Urinary bladder (tissue), 3 donors: ENCODE measurements at regions not wholly inside any gene's neighbourhood (a gene's known extent, or its start where the extent isn't known, plus 50 kb on each side); places are given as distances from the start of the nearest gene placed in this dataset.

ENCODE experiments used
- DNase-seq: peaks from one replicate; pipeline ENCODE4 v3.0.0-alpha.2; 2015; ENCODE audit errors: extremely low spot score
- H3K27ac ChIP-seq: one replicate; pipeline ENCODE4 v1.5.1; 2013; ENCODE audit warnings: low read depth, mild to moderate bottlenecking, moderate library complexity
- H3K36me3 ChIP-seq: one replicate; pipeline ENCODE4 v1.6.1; 2013; ENCODE audit warnings: mild to moderate bottlenecking, moderate library complexity; ENCODE audit not compliant: insufficient read depth
- H3K4me1 ChIP-seq: one replicate; pipeline ENCODE4 v1.6.1; 2013; ENCODE audit warnings: mild to moderate bottlenecking, moderate library complexity; ENCODE audit not compliant: insufficient read depth
- H3K4me3 ChIP-seq: one replicate; pipeline ENCODE4 v1.5.1; 2013; ENCODE audit warnings: low read depth, low read length
- WGBS: extraction: QIAGEN DNeasy Blood & Tissue Kit; methylation state at CpG from one replicate; pipeline ENCODE4 v1.1.7; 2013; 5-methylcytosine and 5-hydroxymethylcytosine counted together
- donor health status: healthy with polysubstance abuse.
- donor health status: healthy.

- Histone ChIP-seq H3K27ac (no peak overlapping the region), H3K36me3 (no peaks in the 10 kb centered on the region), H3K4me3 (no peak overlapping the region), H3K4me1 (no peaks in the 10 kb centered on the region)
- no peak for DNase-seq
Measured at GRCh38 chr2:53379547-53379946, 388.1 kb upstream of the CHAC2 start.

DNA sequence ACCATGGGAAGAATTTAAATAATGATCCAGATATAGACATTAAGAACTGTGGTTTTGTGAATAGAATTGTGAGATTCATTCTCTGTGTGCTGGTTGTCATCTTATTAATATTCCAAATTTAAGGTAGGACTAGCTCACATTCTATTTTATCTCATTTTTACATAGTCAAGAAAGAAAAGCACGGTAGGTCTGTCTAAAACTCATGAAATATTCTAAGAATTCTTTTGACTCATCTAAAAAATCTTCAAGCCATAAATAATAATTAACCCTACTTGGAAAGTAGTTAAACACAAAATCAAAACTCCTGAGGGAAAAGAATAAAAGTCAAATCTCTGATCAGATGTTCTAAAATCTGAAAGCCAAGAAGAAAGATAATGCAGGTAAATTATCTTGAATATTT, 388.8 kb upstream of the CHAC2 start:
- Histone ChIP-seq H3K4me3 (no peak overlapping the region), H3K36me3 (no peaks in the 10 kb centered on the region), H3K4me1 (no peaks in the 10 kb centered on the region), H3K27ac (no peak overlapping the region)
- 71% methylated on average over 1 of the region's 1 CpG for WGBS
- no peak for DNase-seq

GRCh38 chr2:53373126-53373525, 394.5 kb upstream of the CHAC2 start:
- 90% methylated on average over 1 of the region's 1 CpG for WGBS
- H3K4me1 ChIP-seq: no peaks in the 10 kb centered on the region

GRCh38 chr2:53366543-53366942, 401.1 kb upstream of the CHAC2 start:
- Histone ChIP-seq H3K27ac (no peak overlapping the region), H3K4me3 (no peak overlapping the region), H3K4me1 (no peaks in the 10 kb centered on the region), H3K36me3 (no peaks in the 10 kb centered on the region)
- WGBS: 46% methylated on average over 3 of the region's 3 CpGs
- no peak for DNase-seq

More at GRCh38 chr2:53373126-53373525, 394.5 kb upstream of the CHAC2 start:
- no peak overlapping the region for H3K27ac ChIP-seq
- no peak overlapping the region for H3K4me3 ChIP-seq
- no peak for DNase-seq
- H3K36me3 ChIP-seq: no peaks in the 10 kb centered on the region

- Histone ChIP-seq H3K27ac (no peak overlapping the region), H3K4me3 (no peak overlapping the region), H3K36me3 (no peaks in the 10 kb centered on the region), H3K4me1 (no peaks in the 10 kb centered on the region)
- no peak for DNase-seq
- 83% methylated on average over 2 of the region's 2 CpGs for WGBS
Measured at GRCh38 chr2:53362934-53363333, 404.7 kb upstream of the CHAC2 start.

- Histone ChIP-seq H3K36me3 (no peaks in the 10 kb centered on the region), H3K27ac (no peak overlapping the region), H3K4me1 (no peaks in the 10 kb centered on the region), H3K4me3 (no peak overlapping the region)
- no peak for DNase-seq
- 96% methylated on average over 26 of the region's 26 CpGs for WGBS
Measured at GRCh38 chr2:53356291-53356905, 411.2 kb upstream of the CHAC2 start.

DNA sequence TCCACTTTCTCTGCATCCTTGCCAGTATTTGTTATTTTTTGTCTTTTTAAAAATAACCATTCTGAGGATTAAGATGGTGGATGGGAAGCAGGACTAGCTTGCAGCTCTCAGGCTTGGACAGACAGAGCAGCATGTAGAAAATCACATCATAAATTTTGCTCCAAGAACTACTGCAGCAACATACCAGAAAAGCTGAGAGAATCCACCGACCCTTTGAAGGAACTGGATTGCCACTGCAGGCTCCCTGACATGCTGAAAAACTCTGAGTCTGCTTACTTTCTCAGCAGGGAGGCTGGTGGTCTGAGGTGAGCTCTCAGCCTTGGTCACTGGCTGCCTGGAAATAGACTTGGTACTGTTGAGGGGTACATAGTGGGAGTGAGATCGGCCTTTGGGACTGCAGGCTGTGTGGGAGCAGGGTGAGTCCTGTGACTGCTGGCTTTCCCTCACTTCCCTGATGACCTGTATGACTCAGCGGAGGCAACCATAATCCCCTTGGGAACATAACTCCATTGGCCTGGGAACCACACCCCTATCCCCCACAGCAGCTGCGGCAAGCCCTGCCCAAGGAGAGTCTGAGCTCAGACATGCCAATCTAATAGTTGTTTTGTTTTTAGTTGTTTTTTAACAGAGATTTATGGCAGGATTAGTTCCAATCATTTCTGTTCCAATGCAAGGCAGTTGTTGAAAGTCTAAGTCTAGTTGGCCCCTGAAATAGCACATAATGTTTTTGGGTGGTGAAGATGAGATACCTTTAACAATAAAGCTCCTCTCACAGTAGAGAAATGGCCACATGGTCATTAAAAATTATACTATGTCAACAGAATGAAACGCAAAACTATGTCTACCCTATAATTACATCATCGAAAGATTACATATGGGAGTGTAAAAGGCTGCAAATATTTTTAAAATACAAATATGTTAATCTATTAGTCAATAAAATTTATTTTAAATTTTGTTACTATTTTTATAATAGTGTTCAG, 414.2 kb upstream of the CHAC2 start:
- H3K4me1 ChIP-seq: no peaks in the 10 kb centered on the region
- DNase-seq: no peak
- 80% methylated on average over 6 of the region's 6 CpGs for WGBS
- no peaks in the 10 kb centered on the region for H3K36me3 ChIP-seq
- H3K27ac ChIP-seq: no peak overlapping the region
- no peak overlapping the region for H3K4me3 ChIP-seq

- no peak for DNase-seq
- H3K27ac ChIP-seq: no peak overlapping the region
- WGBS: 80% methylated on average over 3 of the region's 3 CpGs
- H3K36me3 ChIP-seq: no peaks in the 10 kb centered on the region
- H3K4me3 ChIP-seq: no peak overlapping the region
- H3K4me1 ChIP-seq: no peaks in the 10 kb centered on the region
Measured at GRCh38 chr2:53347269-53347668, 420.3 kb upstream of the CHAC2 start.

DNA sequence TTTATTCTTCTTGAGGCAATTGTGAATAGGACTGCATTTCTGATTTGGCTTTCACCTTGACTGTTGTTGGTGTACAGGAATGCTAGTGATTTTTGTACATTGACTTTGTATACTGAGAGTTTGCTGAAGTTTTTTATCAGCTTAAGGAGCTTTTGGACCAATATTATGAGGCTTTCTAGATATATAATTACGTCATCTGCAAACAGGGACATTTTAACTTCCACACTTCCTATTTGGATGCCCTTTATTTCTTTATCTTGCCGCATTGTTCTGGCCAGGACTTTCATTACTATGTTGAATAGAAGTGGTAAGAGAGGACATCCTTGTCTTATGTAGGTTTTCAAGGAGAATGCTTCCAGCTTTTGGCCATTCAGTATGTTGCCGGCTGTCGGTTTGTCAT, 425.4 kb upstream of the CHAC2 start:
- no peak for DNase-seq
- WGBS: 93% methylated on average over 4 of the region's 4 CpGs

DNA sequence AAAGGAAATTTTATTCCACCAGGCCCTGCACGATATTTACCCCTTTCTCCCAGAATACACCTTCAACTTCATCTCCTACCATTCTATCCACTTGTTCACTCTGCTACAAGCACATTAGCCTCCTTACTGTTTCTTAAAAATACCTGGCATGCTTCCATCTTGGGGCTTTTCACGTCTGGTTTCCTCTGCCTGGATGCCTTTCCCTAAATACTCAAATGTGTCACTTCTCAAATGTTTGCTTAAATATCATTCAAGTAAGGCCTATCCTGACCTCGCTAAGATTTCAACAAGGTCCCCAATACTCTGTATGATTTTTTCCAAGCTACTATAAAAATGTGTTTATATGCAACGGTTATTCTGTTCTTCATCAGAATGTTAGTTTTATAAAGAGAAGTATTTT, 433.0 kb upstream of the CHAC2 start:
- Histone ChIP-seq H3K4me1 (no peaks in the 10 kb centered on the region), H3K36me3 (no peaks in the 10 kb centered on the region), H3K27ac (no peak overlapping the region), H3K4me3 (no peak overlapping the region)
- 45% methylated on average over 4 of the region's 4 CpGs for WGBS
- no peak for DNase-seq

More for the DNA sequence above, 425.4 kb upstream of the CHAC2 start:
- no peaks in the 10 kb centered on the region for H3K36me3 ChIP-seq
- H3K27ac ChIP-seq: no peak overlapping the region
- no peaks in the 10 kb centered on the region for H3K4me1 ChIP-seq
- no peak overlapping the region for H3K4me3 ChIP-seq

DNA sequence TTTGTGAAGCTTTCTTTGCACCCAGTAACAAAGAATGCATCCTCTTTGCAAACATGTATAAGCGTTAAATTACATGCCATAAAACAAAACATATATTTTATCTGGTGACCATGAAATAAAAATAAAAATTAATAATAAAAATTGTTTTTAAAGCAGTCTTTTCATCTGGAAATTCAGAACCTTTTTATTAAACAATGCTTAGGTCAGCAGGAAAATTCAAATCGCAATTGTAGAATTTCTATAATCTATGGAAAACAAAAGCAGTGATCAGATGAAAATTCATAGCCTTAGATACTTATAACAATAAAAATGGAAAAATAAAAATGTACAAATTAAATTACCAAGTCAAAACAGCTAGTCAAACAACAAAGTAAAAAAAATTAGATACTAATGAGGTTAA, 435.9 kb upstream of the CHAC2 start:
- Histone ChIP-seq H3K4me1 (no peaks in the 10 kb centered on the region), H3K27ac (no peak overlapping the region), H3K4me3 (no peak overlapping the region), H3K36me3 (no peaks in the 10 kb centered on the region)
- WGBS: 99% methylated on average over 2 of the region's 2 CpGs
- no peak for DNase-seq

DNA sequence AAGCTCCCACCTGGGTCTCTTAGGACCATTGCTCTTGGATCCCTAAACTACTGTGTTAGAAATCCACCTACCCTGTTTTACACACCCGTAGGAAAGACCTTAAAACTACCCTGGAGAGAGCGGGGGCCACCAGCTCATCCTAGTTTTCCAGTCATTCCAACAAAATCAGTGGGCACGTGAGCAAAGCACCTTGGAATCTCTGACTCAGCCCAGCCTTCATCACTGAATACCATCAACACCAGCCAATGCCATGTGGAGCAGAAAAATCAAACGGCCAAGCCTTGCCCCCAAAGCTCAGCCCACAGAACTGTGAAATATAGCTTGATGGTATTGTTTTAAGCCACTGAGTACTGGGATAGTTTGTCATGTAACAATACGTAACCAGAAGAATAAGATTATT, 449.7 kb upstream of the CHAC2 start:
- H3K4me3 ChIP-seq: no peak overlapping the region
- H3K27ac ChIP-seq: no peak overlapping the region
- no peak for DNase-seq
- no peaks in the 10 kb centered on the region for H3K4me1 ChIP-seq
- H3K36me3 ChIP-seq: no peaks in the 10 kb centered on the region
- 72% methylated on average over 5 of the region's 5 CpGs for WGBS

DNA sequence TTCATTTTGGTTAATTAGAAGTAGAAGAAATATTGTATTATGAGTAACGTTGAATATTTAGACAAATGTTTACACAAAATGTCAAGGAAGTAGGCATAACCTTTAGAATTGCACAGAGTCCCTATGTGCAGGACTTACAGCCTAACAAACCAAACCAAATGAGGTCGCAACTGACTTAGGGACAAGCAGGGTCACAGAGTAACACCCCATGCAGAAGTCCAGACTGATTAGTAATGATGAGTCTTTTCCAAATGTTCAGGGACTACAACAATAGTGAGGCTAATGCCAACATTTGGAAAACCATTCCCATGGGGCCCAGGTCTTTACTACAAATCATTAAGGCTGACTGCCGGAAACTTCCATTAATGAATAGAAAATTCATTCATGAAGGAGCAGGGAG, 452.5 kb upstream of the CHAC2 start:
- no peaks in the 10 kb centered on the region for H3K4me1 ChIP-seq
- H3K36me3 ChIP-seq: no peaks in the 10 kb centered on the region
- no peak overlapping the region for H3K4me3 ChIP-seq
- no peak for DNase-seq
- 73% methylated on average over 3 of the region's 3 CpGs for WGBS
- H3K27ac ChIP-seq: no peak overlapping the region

DNA sequence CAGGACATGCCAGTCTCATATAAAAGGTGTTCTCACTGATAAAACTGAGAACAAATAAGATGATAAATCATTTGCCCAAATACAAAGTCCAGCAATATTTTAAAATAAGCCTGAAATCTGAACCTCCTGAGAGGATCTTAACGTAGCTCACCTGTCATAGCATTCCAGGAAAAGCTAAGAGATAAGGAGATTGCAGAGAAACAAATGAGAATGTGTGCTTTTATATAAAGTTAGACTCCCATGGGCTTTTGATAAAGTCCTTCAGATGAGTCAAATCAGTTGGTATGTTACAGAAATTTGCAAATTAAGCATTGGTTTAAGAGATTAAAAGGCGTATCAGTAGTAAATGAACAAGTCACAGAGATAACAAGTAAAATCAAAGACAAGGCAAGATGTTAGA, 452.9 kb upstream of the CHAC2 start:
- 45% methylated on average over 2 of the region's 2 CpGs for WGBS
- Histone ChIP-seq H3K4me1 (no peaks in the 10 kb centered on the region), H3K27ac (no peak overlapping the region), H3K4me3 (no peak overlapping the region), H3K36me3 (no peaks in the 10 kb centered on the region)
- DNase-seq: no peak
